Fibroblast of villous mesenchyme (primary cell): ENCODE measurements at regions not wholly inside any gene's neighbourhood (a gene's known extent, or its start where the extent isn't known, plus 50 kb on each side); places are given as distances from the start of the nearest gene placed in this dataset.
"Not testable (repeated sequence)": the region's sequence is repeated elsewhere in the genome, so short reads cannot be mapped to it uniquely, and the experiment has no call there.

ENCODE experiments used
- DNase-seq: peaks from one replicate; pipeline ENCODE4 v3.0.0-alpha.2; 2010; ENCODE audit warnings: low read depth
- H3K4me3 ChIP-seq: 2 replicates; pipeline ENCODE4 v1.5.1; 2011; ENCODE audit warnings: low read depth, mild to moderate bottlenecking, low read length
- TF ChIP-seq, protein P1 (sequence below): IDR thresholded peaks from 2 replicates; pipeline ENCODE4 v1.5.1; 2012; ENCODE audit warnings: low read depth, mild to moderate bottlenecking, low read length; ENCODE audit not compliant: insufficient read depth

DNA sequence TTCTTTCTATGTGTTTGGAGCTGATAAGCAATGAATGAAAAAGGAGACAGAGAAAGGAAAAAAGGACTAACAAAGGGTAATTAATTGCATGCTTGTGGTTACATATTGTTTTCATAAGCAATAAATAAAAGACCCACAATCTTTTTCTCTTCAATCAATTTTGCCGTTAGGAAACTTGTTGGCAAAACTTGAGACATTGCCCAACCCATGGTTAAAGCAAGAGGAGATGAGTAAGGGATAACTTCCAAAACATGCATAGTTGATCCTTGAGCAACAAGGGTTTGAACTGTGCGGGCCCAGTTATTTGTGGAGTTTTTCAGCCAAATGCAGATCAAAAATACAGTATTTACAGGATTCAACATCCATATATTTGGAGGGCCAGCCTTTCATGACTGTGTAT, 572.4 kb downstream of the AMY1C start:
- H3K4me3 ChIP-seq = no peak overlapping the region
- TF ChIP-seq, protein P1, sequence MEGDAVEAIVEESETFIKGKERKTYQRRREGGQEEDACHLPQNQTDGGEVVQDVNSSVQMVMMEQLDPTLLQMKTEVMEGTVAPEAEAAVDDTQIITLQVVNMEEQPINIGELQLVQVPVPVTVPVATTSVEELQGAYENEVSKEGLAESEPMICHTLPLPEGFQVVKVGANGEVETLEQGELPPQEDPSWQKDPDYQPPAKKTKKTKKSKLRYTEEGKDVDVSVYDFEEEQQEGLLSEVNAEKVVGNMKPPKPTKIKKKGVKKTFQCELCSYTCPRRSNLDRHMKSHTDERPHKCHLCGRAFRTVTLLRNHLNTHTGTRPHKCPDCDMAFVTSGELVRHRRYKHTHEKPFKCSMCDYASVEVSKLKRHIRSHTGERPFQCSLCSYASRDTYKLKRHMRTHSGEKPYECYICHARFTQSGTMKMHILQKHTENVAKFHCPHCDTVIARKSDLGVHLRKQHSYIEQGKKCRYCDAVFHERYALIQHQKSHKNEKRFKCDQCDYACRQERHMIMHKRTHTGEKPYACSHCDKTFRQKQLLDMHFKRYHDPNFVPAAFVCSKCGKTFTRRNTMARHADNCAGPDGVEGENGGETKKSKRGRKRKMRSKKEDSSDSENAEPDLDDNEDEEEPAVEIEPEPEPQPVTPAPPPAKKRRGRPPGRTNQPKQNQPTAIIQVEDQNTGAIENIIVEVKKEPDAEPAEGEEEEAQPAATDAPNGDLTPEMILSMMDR = no peak
- DNase-seq = no peak

DNA sequence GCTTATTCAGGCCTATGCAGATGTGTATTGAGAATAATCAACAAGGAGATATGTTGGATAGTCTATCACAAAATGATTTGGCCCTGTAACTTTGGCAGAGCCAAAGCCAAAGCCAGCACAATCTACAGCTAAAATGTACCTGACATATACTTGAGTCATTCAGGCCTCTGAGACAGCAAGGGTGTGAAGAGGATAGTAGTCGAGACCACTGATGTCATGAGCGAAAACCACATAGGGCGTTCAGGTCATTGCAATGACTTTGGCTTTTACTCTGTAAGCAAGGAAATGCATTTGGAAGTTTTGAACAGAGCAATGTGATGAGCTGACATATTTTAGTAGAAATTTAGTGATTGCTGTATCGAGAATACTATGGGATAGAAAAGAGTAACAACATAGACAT, 579.6 kb downstream of the AMY1C start:
- H3K4me3 ChIP-seq = no peak overlapping the region
- no peak for DNase-seq
- TF ChIP-seq, protein P1 = no peak

DNA sequence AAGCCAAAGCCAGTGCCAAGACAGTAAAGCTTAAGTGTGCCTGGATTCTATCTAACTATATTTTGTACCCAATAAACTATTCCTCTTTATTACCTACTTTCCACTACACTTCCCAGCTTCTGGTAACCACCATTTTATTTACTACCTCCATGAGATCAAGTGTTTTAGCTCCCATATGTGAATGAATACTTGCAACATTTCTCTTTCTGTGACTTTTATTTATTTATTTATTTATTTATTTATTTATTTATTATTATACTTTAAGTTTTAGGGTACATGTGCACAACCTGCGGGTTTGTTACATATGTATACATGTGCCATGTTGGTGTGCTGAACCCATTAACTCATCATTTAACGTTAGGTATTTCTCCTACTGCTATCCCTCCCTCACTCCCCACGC, 582.1 kb downstream of the AMY1C start:
- no peak overlapping the region for H3K4me3 ChIP-seq
- no peak for DNase-seq
- TF ChIP-seq, protein P1 = no peak

DNA sequence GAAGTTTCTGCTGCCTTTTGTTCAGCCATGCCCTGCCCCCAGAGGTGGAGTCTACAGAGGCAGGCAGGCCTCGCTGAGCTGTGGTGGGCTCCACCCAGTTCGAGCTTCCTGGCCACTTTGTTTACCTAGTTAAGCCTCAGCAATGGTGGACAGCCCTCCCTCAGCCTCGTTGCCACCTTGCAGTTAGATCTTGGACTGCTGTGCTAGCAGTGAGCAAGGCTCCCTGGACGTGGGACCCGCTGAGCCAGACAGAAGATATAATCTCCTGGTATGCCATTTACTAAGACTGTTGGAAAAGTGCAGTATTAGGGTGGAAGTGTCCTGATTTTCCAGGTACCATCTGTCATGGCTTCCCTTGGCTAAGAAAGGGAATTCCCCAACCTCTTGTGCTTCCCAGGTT, 588.2 kb downstream of the AMY1C start:
- not testable (repeated sequence) for H3K4me3 ChIP-seq, DNase-seq

DNA sequence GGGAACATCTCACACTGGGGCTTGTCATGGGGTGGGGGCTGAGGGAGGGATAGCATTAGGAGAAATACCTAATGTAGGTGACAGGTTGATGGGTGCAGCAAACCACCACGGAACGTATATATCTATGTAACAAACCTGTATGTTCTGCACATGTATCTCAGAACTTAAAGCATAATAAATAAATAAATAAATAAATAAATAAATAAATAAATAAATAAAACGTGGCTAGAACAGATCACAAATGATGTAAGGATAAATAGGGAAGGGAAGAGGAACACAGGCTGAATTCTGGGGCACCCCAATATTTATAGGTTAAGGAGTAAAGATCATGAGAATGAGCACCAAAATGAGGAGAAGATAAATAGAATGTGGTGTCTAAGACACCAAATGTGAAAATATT, 592.2 kb downstream of the AMY1C start:
- no peak overlapping the region for H3K4me3 ChIP-seq
- TF ChIP-seq, protein P1 = no peak
- no peak for DNase-seq

DNA sequence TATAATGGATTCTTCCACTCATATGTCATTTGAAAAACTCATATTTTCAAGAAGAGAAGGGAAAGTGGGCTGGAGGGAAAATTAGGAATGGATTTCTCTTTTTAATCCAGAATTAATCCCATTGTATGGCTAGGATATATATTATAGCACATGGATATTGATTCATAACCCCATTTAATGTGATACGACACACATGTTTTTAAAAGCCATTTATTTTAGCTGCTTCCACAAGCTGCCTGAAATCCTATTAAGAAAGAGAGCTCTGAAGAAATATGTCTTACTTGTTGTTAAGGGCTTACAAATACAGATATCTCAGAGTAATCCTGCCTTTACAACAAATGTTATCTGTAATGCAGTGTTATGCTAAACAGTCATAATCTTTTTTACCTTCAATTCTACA, 598.6 kb downstream of the AMY1C start:
- DNase-seq = no peak
- TF ChIP-seq, protein P1 = no peak
- H3K4me3 ChIP-seq = no peak overlapping the region

DNA sequence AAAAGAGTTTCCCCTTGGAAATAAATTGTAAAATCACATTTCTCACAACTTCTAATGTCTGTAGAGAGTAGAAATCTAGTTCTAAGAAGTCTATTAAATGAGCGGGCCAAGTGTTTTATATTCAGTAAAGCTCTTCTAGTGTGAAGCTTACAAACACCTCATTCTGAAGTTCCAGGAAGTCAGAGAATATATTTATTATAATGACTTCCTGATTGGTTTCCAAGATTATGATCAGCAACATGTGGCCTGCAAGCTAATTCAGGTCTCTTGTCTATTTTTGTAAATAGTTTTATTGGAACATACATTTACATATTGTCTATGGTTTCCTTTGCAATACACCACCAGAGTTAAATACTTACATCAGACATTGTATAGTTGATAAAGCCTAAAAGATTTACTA, 603.9 kb downstream of the AMY1C start:
- no peak for DNase-seq

More for the DNA sequence above, 603.9 kb downstream of the AMY1C start:
- no peak overlapping the region for H3K4me3 ChIP-seq
- TF ChIP-seq, protein P1 = no peak
